Keratinocyte (primary cell): ENCODE measurements at regions not wholly inside any gene's neighbourhood (a gene's known extent, or its start where the extent isn't known, plus 50 kb on each side); places are given as distances from the start of the nearest gene placed in this dataset.

Source experiments
- DNase-seq: peaks from one replicate; pipeline ENCODE4 v3.0.0-alpha.2; 2011; ENCODE audit warnings: low read depth, missing footprints, low spot score
- FAIRE-seq: peaks from 2 replicates; lab custom pipeline; 2011; peaks lifted over from hg19 to GRCh38; lab: Jason Lieb, UNC
- H2AFZ ChIP-seq: 2 replicates; pipeline ENCODE4 v1.6.0; 2012; ENCODE audit warnings: low read length, control low read depth, inconsistent platforms; ENCODE audit not compliant: control insufficient read depth
- H3K27ac ChIP-seq: 2 replicates; pipeline ENCODE4 v1.5.1; 2011; ENCODE audit warnings: low read length; ENCODE audit not compliant: control insufficient read depth, insufficient read depth
- H3K27me3 ChIP-seq: 3 replicates; pipeline ENCODE4 v1.6.0; 2011; ENCODE audit warnings: low read length; ENCODE audit not compliant: control insufficient read depth, insufficient read depth; ENCODE audit errors: extremely low read depth
- H3K36me3 ChIP-seq, 2 experiments: 2 replicates in 1 of 2; 3 replicates in 1 of 2; pipeline ENCODE4 v1.5.1; 2011; ENCODE audit warnings: low read length in 2 of 2, mild to moderate bottlenecking in 1 of 2; ENCODE audit not compliant: control insufficient read depth in 2 of 2, insufficient read depth in 2 of 2; ENCODE audit errors: extremely low read depth in 1 of 2
- H3K4me1 ChIP-seq: 3 replicates; pipeline ENCODE4 v1.5.1; 2011; ENCODE audit warnings: low read length; ENCODE audit not compliant: control insufficient read depth, insufficient read depth; ENCODE audit errors: extremely low read depth
- H3K4me2 ChIP-seq: 3 replicates; pipeline ENCODE4 v1.6.0; 2011; ENCODE audit warnings: low read depth, low read length; ENCODE audit not compliant: control insufficient read depth, insufficient read depth; ENCODE audit errors: extremely low read depth
- H3K4me3 ChIP-seq, 3 experiments: fragments of 200-600 bp in 1 of 3; sonication (generic) in 1 of 3; 2 replicates in 2 of 3; 3 replicates in 1 of 3; pipeline ENCODE4 v1.5.1; 2011 to 2016; ENCODE audit warnings: low read length in 3 of 3, mild to moderate bottlenecking in 3 of 3, control low read depth in 2 of 3, inconsistent platforms in 1 of 3, low read depth in 1 of 3, mixed read lengths in 1 of 3, mixed run types in 1 of 3, moderate library complexity in 1 of 3; ENCODE audit not compliant: control insufficient read depth in 2 of 3, insufficient read depth in 2 of 3; ENCODE audit errors: extremely low read depth in 1 of 3
- H3K79me2 ChIP-seq: 2 replicates; pipeline ENCODE4 v1.6.0; 2012; ENCODE audit warnings: low read length; ENCODE audit not compliant: control insufficient read depth, insufficient read depth
- H3K9ac ChIP-seq: 3 replicates; pipeline ENCODE4 v1.6.0; 2011; ENCODE audit warnings: low read length; ENCODE audit not compliant: control insufficient read depth, insufficient read depth; ENCODE audit errors: extremely low read depth
- H3K9me1 ChIP-seq: 3 replicates; pipeline ENCODE4 v1.6.0; 2011; ENCODE audit warnings: low read length; ENCODE audit not compliant: control insufficient read depth, insufficient read depth; ENCODE audit errors: extremely low read depth
- H3K9me3 ChIP-seq: 2 replicates; pipeline ENCODE4 v1.5.1; 2012; ENCODE audit warnings: low read depth, low read length; ENCODE audit not compliant: control insufficient read depth
- H4K20me1 ChIP-seq: 3 replicates; pipeline ENCODE4 v1.6.0; 2011; ENCODE audit warnings: low read length; ENCODE audit not compliant: control insufficient read depth, insufficient read depth; ENCODE audit errors: extremely low read depth
- CTCF ChIP-seq, 3 experiments: IDR thresholded peaks in 1 of 3; conservative IDR thresholded peaks in 1 of 3; optimal IDR thresholded peaks in 1 of 3; 2 replicates in 2 of 3; 3 replicates in 1 of 3; pipeline versions ENCODE3 to v1.5.1; 2011; ENCODE audit warnings: low read length in 3 of 3, mild to moderate bottlenecking in 3 of 3, moderate library complexity in 2 of 3, control low read depth in 1 of 3, inconsistent platforms in 1 of 3; ENCODE audit not compliant: insufficient read depth in 2 of 3; ENCODE audit errors: extremely low read depth in 1 of 3
- EZH2 ChIP-seq: IDR thresholded peaks from one replicate; pipeline ENCODE4 v1.6.1; 2012; ENCODE audit warnings: inconsistent platforms, mild to moderate bottlenecking, low read length, moderate library complexity
- dilution Hi-C: fragments of 300-500 bp; cut with MboI; formaldehyde crosslinking; loops from one replicate; pipeline ENCODE4 v1.7.0; 2020; ENCODE audit warnings: low sequenced_read_pairs; ENCODE audit not compliant: extremely low pct_ligation_motif_present

DNA sequence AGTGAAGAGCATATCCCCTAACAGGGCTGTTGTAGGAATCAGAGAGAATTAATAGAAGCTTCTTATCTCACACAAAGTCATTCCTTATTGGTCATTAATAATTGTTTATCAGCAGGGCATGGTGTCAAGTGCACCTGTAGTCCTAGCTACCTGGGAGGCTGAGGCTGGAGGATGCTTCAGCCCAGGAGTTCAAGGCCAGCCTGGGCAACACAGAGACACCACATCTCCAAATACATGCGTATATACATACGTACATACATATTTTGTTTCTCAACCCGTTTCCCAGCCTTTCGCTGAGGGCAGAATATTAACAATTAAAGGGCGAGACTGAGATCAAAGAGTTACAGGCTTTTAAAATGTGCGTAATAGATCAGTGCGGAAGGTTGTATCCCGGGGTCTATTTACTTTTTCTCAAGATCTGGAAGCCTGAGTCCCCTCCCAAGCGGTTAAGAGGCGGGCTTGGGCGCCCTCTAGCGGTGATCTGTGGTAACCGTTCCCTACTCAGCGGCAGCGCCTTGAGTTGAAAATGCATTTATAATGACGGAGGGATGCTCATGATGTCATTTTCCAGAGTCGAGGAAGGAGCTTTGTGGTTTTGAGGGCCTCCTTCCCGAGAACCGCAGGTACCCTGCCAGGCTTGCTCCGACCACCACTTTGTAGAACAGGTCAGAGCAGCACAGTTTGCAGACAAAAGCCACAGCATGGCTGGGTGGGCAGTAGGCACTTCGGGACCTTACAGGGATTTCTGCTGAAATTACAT, 169.6 kb upstream of the GPR12 start:
- no peaks in the 10 kb centered on the region for H3K9me1 ChIP-seq
- dilution Hi-C loops: no loop called here
- H3K4me2 ChIP-seq: peak overlapping the region; percentile 38
- peak; percentile 82 to 89 (median 86) for TF ChIP-seq CTCF (optimal IDR thresholded peaks at IDR 0.05 in 1 of 3, IDR thresholded peaks at IDR 0.05 in 1 of 3, conservative IDR thresholded peaks at IDR 0.05 in 1 of 3; ENCODE audit: extremely low read depth in 1 of 3, insufficient read depth in 2 of 3, low read length in 3 of 3)
- TF ChIP-seq EZH2: no peak
- H3K9me3 ChIP-seq: no peaks in the 10 kb centered on the region
- peaks cover 3% of the 10 kb centered on the region for H3K27me3 ChIP-seq
- no peak for DNase-seq
- no peaks in the 10 kb centered on the region for H3K4me1 ChIP-seq
- no peaks in the 10 kb centered on the region for H3K36me3 ChIP-seq
- no peak overlapping the region for H3K27ac ChIP-seq
- H3K79me2 ChIP-seq: no peaks in the 10 kb centered on the region
- no peaks in the 10 kb centered on the region for H4K20me1 ChIP-seq
- H3K9ac ChIP-seq: no peak overlapping the region
- peak overlapping the region; percentile 13 for H2AFZ ChIP-seq
- FAIRE-seq: no peak
- H3K4me3 ChIP-seq: no peak overlapping the region

- Histone ChIP-seq H3K4me3 (no peak overlapping the region), H3K27ac (no peak overlapping the region), H3K4me1 (no peaks in the 10 kb centered on the region), H2AFZ (no peak overlapping the region), H3K79me2 (no peaks in the 10 kb centered on the region), H3K4me2 (no peak overlapping the region), H3K9me1 (no peaks in the 10 kb centered on the region), H3K27me3 (peaks cover 3% of the 10 kb centered on the region), H3K9me3 (no peaks in the 10 kb centered on the region), H3K36me3 (no peaks in the 10 kb centered on the region), H3K9ac (no peak overlapping the region), H4K20me1 (no peaks in the 10 kb centered on the region)
- TF ChIP-seq EZH2 (no peak), CTCF (optimal IDR thresholded peaks at IDR 0.05 in 1 of 3, IDR thresholded peaks at IDR 0.05 in 1 of 3, conservative IDR thresholded peaks at IDR 0.05 in 1 of 3; ENCODE audit: extremely low read depth in 1 of 3, insufficient read depth in 2 of 3, low read length in 3 of 3) (no peak)
- DNase-seq (no peak), FAIRE-seq (no peak)
- dilution Hi-C loops: no loop called here
These were observed 166.9 kb upstream of the GPR12 start for GRCh38 chr13:26927511-26927910.
